HG03097 (cell line): ENCODE measurements at regions not wholly inside any gene's neighbourhood (a gene's known extent, or its start where the extent isn't known, plus 50 kb on each side); places are given as distances from the start of the nearest gene placed in this dataset.
"Not testable (repeated sequence)": the region's sequence is repeated elsewhere in the genome, so short reads cannot be mapped to it uniquely, and the experiment has no call there.

Source experiments
- ATAC-seq: cut with Tn5 transposase; IDR thresholded peaks from one replicate; pipeline ENCODE4 v1.9.1; 2021; ENCODE audit not compliant: unreplicated experiment, low FRiP score

- no peak for ATAC-seq
Measured at GRCh38 chr1:191697556-191697955, 460.7 kb upstream of the RGS18 start.

DNA sequence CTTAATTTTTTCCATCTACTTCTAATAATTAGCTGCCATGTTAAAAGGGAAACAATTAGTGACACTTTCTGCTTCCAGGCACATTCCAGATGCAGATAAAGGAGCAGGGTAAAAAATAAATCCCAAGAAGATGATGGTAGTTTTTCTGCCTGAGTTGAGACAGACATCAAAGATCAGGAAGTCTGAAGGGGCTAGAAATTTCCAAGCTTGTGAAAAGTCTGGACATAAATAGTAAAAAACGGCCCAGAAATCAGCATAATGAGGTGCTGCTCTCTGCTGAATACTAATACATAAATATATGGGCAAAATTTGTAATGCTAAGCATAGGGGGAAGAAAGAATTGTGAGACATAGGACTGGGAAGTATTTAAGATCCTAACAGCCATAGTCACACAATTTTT is 460.0 kb upstream of the RGS18 start:
- ATAC-seq: no peak

GRCh38 chr1:191699343-191699742 is 458.9 kb upstream of the RGS18 start:
- no peak for ATAC-seq

GRCh38 chr1:191700922-191701321 is 457.3 kb upstream of the RGS18 start:
- no peak for ATAC-seq

DNA sequence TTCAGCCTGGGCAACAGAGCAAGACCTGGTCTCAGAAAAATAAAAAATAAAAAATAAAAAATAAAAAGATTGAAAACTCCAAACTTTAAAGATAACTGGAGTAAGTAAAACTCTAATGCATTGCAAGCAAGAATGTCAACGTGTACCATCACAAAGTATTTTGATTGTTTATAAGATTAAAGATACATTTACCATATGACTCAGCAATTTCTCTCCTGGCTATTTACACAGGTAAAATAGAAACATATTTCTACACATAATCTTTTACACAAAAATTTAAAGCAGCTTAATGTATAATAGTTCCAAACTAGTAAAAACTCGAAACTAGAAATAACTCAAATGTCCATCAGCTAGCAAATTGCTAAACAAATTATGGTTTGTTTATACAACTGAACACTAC is 456.1 kb upstream of the RGS18 start:
- ATAC-seq: no peak

DNA sequence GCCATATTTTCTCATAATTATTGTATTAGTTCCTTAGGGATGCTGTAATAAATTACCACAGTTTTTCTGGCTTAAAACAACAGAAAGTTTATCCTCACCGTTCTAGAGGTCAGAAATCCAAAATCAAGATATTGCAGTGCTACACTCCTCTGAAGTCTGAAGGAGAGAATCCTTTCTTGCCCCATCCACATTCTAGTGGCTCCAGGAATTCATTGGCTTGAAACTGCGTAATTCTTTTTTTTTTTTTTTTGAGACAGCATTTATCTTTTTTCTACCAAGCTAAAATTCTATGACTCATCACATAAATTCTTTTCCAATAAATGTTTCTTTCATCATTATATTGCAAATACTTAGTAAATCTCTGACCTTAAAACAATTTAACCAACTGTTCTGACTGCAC is 451.0 kb upstream of the RGS18 start:
- no peak for ATAC-seq

DNA sequence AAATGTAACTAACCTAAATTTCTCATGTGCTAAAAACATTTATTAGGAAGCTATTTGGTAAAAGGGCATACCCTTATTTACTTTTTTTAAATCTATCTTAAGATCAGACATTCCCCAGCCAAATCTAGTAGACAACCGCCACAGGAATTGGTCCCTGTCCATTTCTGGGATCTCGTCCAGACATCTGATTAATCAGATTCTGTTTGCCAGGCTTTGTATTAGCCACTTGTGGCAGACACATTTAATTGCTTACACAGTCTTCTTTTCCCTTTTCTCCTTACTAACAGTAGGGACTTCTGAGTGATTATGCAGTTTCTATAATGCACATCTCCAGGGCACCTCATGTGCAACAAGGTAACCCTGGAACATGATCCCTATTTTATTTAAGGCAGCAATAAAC is 449.0 kb upstream of the RGS18 start:
- ATAC-seq: no peak

GRCh38 chr1:191711961-191712360 is 446.3 kb upstream of the RGS18 start:
- ATAC-seq: no peak

DNA sequence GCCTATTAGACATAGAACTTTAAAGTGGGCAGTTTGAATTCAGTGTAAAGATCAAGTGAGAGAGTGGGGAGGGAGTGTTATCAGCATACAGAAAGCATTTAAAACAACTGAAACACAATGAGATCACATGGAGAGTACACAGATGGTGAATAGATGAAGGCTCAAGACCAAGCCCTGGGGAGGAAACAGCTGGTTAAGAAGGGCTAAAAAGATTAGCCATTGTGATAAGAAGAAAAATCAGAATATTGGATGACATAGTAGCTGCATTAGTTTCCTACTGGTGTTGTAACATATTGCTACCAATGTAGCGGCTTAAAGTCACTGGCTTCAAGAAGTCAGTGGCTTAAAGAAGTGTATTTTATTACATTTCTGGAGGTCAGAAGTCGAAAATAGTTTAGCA is 443.4 kb upstream of the RGS18 start:
- ATAC-seq: no peak

GRCh38 chr1:191729742-191730141 is 428.5 kb upstream of the RGS18 start:
- ATAC-seq: no peak

GRCh38 chr1:191731608-191732302 is 426.5 kb upstream of the RGS18 start:
- ATAC-seq: not testable (repeated sequence)

- no peak for ATAC-seq
Measured at GRCh38 chr1:191734321-191734720, 423.9 kb upstream of the RGS18 start.

DNA sequence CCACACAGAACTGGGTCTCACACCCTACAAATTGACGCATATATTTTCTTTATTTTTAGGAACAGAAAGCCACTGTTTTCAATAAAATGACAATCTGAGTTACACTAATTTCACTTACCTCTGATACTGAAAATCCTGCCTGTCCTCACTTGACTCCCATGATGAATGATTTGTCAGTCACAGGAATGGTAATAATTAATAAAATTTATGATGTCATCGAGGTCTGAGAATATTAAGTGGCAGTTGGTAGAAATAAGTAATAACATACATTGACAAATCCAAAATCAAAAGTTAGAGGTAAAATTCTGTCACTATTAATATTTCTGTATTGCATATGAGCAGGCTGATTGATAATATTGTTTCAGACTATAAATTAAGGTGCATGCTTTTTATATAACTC is 418.7 kb upstream of the RGS18 start:
- no peak for ATAC-seq

GRCh38 chr1:191752342-191752741 is 405.9 kb upstream of the RGS18 start:
- no peak for ATAC-seq

DNA sequence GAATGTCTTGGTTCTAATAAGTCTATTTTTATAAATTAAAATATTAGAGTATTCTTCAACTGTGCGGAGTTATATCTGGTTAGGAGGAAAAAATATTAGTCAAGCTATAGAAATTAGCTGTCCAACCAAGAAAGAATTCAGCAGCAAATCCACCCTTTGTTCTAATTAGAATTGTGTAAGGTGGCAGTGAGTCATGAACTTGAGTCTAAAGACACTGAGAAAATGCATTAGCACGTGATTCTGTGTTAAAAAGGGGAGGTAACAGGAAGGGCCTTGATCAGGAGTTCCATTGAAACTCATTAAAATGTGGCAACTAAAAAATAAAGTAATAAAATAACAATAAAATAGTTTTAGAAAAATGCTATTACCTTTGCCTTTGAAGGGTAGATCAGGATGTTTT is 398.2 kb upstream of the RGS18 start:
- ATAC-seq: no peak

- no peak for ATAC-seq
Measured at GRCh38 chr1:191788551-191788950, 369.7 kb upstream of the RGS18 start.

DNA sequence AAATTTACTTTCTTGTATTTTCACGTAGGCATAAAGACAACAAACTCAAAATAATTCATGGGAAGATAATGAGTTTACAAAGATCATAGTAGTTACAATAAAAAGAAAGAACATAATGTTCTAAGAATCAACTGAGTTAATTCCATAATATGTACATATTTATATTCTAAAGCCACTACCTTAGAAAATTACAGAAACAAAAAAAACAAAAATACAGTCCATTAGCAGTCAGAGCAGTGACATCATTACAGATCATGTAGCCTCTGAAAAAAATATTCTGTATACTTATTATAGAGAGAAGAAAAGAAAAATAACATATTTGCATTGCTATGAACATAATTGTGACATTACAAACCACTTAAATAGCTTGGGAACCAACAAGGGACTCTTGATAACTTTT is 360.1 kb upstream of the RGS18 start:
- no peak for ATAC-seq

DNA sequence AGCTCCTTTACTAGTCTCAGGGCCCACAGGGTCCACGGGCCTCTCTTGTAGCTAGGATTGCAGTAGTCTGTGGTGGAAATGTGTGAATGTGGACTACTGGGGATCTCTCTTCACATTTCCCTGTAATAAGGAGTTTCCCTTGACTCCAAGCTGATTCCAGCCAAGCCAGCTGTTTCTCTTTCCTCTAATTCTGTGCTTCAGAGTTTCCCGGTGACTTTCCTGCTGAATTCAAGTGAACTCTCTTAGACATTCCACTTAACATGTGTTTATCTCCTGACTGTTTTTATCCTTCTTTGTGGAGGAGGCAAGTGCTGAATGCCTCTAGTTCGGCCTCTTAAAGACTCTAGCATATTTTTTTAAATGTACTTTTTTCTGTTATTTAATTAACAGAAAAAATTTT is 354.0 kb upstream of the RGS18 start:
- no peak for ATAC-seq

DNA sequence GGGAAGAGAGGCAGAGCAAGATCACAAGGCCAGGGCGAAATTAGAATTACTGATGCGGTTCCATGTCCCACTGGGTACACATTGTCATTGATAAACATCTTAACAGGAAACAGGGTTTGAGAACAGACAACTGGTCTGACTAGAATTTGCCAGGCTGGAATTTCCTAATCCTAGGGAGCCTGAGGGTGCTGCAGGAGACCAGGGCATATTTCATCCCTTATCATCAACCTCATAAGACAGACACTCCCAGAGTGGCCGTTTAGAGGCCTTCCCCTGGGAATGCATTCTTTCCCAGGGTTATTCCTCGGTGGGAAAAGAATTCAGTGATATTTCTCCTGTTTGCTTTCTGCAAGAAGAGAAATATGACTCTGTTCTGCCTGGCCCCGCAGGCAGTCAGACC is 344.7 kb upstream of the RGS18 start:
- ATAC-seq: not testable (repeated sequence)

DNA sequence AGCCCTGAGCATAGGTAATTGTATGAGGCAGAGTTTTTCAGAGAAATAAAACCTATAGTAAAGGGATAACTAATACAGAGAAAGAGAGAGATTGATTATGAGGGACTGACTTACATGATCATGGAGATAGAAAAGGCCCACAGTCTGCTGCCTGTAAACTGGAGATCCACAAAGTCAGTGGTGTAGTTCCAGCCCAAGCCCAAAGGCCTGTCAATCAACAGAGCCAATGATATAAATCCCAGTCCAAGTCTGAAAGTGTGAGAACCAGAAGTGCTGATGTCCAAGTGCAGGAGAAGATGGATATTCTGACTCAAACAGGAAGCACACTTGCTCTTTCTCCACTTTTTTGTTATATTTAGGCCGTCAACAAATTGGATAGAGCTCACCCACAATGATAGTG is 340.1 kb upstream of the RGS18 start:
- no peak for ATAC-seq

- no peak for ATAC-seq
Measured at GRCh38 chr1:191831572-191831971, 326.7 kb upstream of the RGS18 start.

DNA sequence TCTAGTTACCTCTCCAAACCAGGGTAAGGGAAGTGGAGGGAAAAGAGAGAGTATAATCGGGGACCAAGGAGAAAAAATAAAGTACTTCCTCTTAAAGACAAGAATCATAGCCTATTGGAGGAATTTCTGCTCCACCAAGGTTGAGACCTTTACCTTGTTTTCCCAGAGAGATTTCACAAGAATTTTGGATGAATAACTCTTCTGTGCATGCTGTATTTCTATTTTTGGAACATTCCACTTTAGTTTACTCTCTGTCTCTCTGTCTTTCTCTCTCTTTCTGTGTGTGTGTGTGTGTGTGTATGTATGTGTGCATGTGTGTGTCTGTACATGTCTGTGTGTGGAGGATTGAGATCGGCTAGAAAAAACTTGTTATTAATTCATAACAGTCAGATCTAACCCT is 318.4 kb upstream of the RGS18 start:
- no peak for ATAC-seq
